ENCODE measurements at regions not wholly inside any gene's neighbourhood (a gene's known extent, or its start where the extent isn't known, plus 50 kb on each side); places are given as distances from the start of the nearest gene placed in this dataset.

- no peak for TF ChIP-seq FOSL1 (IDR thresholded peaks at IDR 0.05; ENCODE audit: low read depth)
- TF ChIP-seq, protein P1, sequence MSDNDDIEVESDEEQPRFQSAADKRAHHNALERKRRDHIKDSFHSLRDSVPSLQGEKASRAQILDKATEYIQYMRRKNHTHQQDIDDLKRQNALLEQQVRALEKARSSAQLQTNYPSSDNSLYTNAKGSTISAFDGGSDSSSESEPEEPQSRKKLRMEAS (IDR thresholded peaks at IDR 0.05): no peak
- TF ChIP-seq, protein P2, sequence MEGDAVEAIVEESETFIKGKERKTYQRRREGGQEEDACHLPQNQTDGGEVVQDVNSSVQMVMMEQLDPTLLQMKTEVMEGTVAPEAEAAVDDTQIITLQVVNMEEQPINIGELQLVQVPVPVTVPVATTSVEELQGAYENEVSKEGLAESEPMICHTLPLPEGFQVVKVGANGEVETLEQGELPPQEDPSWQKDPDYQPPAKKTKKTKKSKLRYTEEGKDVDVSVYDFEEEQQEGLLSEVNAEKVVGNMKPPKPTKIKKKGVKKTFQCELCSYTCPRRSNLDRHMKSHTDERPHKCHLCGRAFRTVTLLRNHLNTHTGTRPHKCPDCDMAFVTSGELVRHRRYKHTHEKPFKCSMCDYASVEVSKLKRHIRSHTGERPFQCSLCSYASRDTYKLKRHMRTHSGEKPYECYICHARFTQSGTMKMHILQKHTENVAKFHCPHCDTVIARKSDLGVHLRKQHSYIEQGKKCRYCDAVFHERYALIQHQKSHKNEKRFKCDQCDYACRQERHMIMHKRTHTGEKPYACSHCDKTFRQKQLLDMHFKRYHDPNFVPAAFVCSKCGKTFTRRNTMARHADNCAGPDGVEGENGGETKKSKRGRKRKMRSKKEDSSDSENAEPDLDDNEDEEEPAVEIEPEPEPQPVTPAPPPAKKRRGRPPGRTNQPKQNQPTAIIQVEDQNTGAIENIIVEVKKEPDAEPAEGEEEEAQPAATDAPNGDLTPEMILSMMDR (IDR thresholded peaks at IDR 0.05 in 2 of 3, conservative IDR thresholded peaks at IDR 0.05 in 1 of 3; ENCODE audit: borderline replicate concordance in 1 of 3, insufficient read depth in 1 of 3, low read depth in 2 of 3, low read length in 2 of 3): 0 out of 6 replicates have a peak, but pooled peaks of 1 of the 3 experiments have one; percentile 16
- TF ChIP-seq, protein P3, sequence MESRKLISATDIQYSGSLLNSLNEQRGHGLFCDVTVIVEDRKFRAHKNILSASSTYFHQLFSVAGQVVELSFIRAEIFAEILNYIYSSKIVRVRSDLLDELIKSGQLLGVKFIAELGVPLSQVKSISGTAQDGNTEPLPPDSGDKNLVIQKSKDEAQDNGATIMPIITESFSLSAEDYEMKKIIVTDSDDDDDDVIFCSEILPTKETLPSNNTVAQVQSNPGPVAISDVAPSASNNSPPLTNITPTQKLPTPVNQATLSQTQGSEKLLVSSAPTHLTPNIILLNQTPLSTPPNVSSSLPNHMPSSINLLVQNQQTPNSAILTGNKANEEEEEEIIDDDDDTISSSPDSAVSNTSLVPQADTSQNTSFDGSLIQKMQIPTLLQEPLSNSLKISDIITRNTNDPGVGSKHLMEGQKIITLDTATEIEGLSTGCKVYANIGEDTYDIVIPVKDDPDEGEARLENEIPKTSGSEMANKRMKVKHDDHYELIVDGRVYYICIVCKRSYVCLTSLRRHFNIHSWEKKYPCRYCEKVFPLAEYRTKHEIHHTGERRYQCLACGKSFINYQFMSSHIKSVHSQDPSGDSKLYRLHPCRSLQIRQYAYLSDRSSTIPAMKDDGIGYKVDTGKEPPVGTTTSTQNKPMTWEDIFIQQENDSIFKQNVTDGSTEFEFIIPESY (IDR thresholded peaks at IDR 0.05; ENCODE audit: extremely low read depth, insufficient replicate concordance, low read length): no peak
- TF ChIP-seq POLR2AphosphoS5 (IDR thresholded peaks at IDR 0.05; ENCODE audit: low read depth, low read length): no peak
These were observed 361.0 kb upstream of the ANO3 start for GRCh38 chr11:25970726-25971508.

Data from HCT116 (cell line).